ENCODE measurements at regions not wholly inside any gene's neighbourhood (a gene's known extent, or its start where the extent isn't known, plus 50 kb on each side); places are given as distances from the start of the nearest gene placed in this dataset.
"Not testable (repeated sequence)": the region's sequence is repeated elsewhere in the genome, so short reads cannot be mapped to it uniquely, and the experiment has no call there.

DNA sequence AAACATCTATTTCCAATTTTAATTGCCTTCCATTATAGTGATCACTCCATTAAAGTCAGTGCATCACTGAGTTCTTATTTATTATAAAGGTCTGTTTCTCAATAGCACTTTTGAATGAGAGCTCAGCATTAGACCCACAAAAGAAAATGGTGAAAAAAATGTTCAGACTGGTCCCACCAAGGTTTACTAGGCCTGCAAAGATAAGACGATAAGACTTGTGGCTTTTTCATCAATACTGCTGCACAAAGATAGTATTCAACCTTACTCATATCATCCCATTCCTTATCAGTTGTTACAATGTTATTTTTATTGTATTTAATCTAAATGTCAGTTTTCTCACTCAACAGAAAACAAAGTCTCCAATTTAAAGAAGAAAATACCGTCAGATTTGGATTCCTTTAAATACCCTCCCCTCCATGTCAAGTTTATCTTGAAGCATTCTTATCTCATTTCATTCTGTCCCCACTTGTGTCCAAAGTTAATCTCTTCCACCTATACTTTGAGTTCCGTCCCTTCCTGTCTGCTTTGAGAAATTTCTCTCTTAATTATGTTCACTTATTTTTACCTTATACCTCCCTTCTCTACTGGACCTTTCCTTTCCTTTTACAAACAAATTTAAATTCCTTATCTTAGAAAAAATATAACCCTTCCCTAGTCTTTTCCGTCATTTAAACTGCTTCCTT lies 140.0 kb downstream of the GASK1B start:
- intact Hi-C loops (cut with micrococcal nuclease; ENCODE audit: unreplicated experiment) = no loop called here
- ChIA-PET CTCF (no interaction called here), SMC1A (ENCODE audit: uncharacterized antibody, unreplicated experiment) (no interaction called here), POLR2A (no interaction called here), RAD21 (ENCODE audit: unreplicated experiment) (no interaction called here)
- Histone ChIP-seq H3K79me2 (ENCODE audit: control insufficient read depth, insufficient read depth, low read length) (no peaks in the 10 kb centered on the region), H3K36me3 (ENCODE audit: control insufficient read depth in 2 of 2, insufficient read depth in 2 of 2, low read length in 1 of 2) (no peaks in the 10 kb centered on the region), H2AFZ (ENCODE audit: control insufficient read depth, low read depth, low read length) (no peak overlapping the region), H3K4me2 (ENCODE audit: control insufficient read depth, insufficient read depth) (no peak overlapping the region), H4K20me1 (ENCODE audit: control insufficient read depth, insufficient read depth) (no peaks in the 10 kb centered on the region), H3K9me3 (replicated peaks; ENCODE audit: control insufficient read depth, insufficient read depth, low read length) (no peaks in the 10 kb centered on the region), H3K4me3 (no peak overlapping the region), H3K4me1 (ENCODE audit: control insufficient read depth, insufficient read depth, low read length) (no peaks in the 10 kb centered on the region), H3K27ac (ENCODE audit: control insufficient read depth, insufficient read depth) (no peak overlapping the region), H3K9ac (ENCODE audit: control insufficient read depth, insufficient read depth, low read length) (no peak overlapping the region), H3K27me3 (replicated peaks in 1 of 2; ENCODE audit: control insufficient read depth in 2 of 2, insufficient read depth in 2 of 2, low read length in 1 of 2) (no peaks in the 10 kb centered on the region)
- FAIRE-seq = no peak
- BruUV-seq (replicated peaks) = no TSS peak
- in situ Hi-C loops (cut with MboI) = no loop called here
- 8% methylated on average over 4 of the region's 4 CpGs for WGBS (ENCODE audit: insufficient coverage, insufficient replicate concordance, low lambda C conversion rate, missing lambda C conversion rate)
- no peak for DNase-seq (ENCODE audit: low read depth, low spot score)
- TF ChIP-seq MYC (IDR thresholded peaks at IDR 0.05; ENCODE audit: insufficient read depth, insufficient read length, insufficient replicate concordance, low read length, severe bottlenecking) = no peak
- no peak for TF ChIP-seq HCFC1 (IDR thresholded peaks at IDR 0.05; ENCODE audit: low read length)
- TF ChIP-seq NFYB (IDR thresholded peaks at IDR 0.05; ENCODE audit: insufficient read depth, low read depth, low read length) = no peak
- ATAC-seq = no peak

GRCh38 chr4:158028381-158028780 lies 144.4 kb downstream of the GASK1B start:
- H3K9me3 ChIP-seq (replicated peaks; ENCODE audit: control insufficient read depth, insufficient read depth, low read length); H3K27me3 ChIP-seq (replicated peaks in 1 of 2; ENCODE audit: control insufficient read depth in 2 of 2, insufficient read depth in 2 of 2, low read length in 1 of 2); RAD21 ChIA-PET (ENCODE audit: unreplicated experiment); H3K36me3 ChIP-seq (ENCODE audit: control insufficient read depth in 2 of 2, insufficient read depth in 2 of 2, low read length in 1 of 2); H3K27ac ChIP-seq (ENCODE audit: control insufficient read depth, insufficient read depth); H3K4me1 ChIP-seq (ENCODE audit: control insufficient read depth, insufficient read depth, low read length); ATAC-seq; CTCF ChIA-PET; POLR2A ChIA-PET; H2AFZ ChIP-seq (ENCODE audit: control insufficient read depth, low read depth, low read length); intact Hi-C loops (cut with micrococcal nuclease; ENCODE audit: unreplicated experiment); H3K79me2 ChIP-seq (ENCODE audit: control insufficient read depth, insufficient read depth, low read length); FAIRE-seq; H3K9ac ChIP-seq (ENCODE audit: control insufficient read depth, insufficient read depth, low read length); in situ Hi-C loops (cut with MboI); H3K4me2 ChIP-seq (ENCODE audit: control insufficient read depth, insufficient read depth); H3K4me3 ChIP-seq; H4K20me1 ChIP-seq (ENCODE audit: control insufficient read depth, insufficient read depth); DNase-seq (ENCODE audit: low read depth, low spot score); SMC1A ChIA-PET (ENCODE audit: uncharacterized antibody, unreplicated experiment); BruUV-seq (replicated peaks): not testable (repeated sequence)
